SK-N-SH treated with all-trans-retinoic acid at 6 μM for 48 hours (cell line): ENCODE measurements at regions not wholly inside any gene's neighbourhood (a gene's known extent, or its start where the extent isn't known, plus 50 kb on each side); places are given as distances from the start of the nearest gene placed in this dataset.

Experiments
- ARNTL ChIP-seq: fragments of 450-650 bp; formaldehyde crosslinking; IDR thresholded peaks from 2 replicates; pipeline ENCODE4 v1.5.0; 2020; ENCODE audit warnings: low read depth, mild to moderate bottlenecking, moderate library complexity, borderline replicate concordance
- CSDC2 ChIP-seq: fragments of 250-450 bp; sonication (Bioruptor Pico); IDR thresholded peaks from 2 replicates; pipeline ENCODE4 v1.5.0; 2020; ENCODE audit warnings: mild to moderate bottlenecking, moderate library complexity
- CSRNP3 ChIP-seq: fragments of 250-450 bp; sonication (Bioruptor Pico); IDR thresholded peaks from 2 replicates; pipeline ENCODE4 v1.5.1; 2021; ENCODE audit warnings: mild to moderate bottlenecking, moderate library complexity
- ESRRG ChIP-seq: fragments of 250-450 bp; sonication (Bioruptor Pico); IDR thresholded peaks from 2 replicates; pipeline ENCODE4 v1.6.1; 2021; ENCODE audit warnings: mild to moderate bottlenecking
- GLIS3 ChIP-seq: fragments of 250-450 bp; sonication (Bioruptor Pico); IDR thresholded peaks from 2 replicates; pipeline ENCODE4 v1.5.0; 2020; ENCODE audit warnings: mild to moderate bottlenecking, moderate library complexity
- PATZ1 ChIP-seq: fragments of 250-450 bp; sonication (Bioruptor Pico); IDR thresholded peaks from 2 replicates; pipeline ENCODE4 v1.8.0; 2020; ENCODE audit warnings: mild to moderate bottlenecking, moderate library complexity, borderline replicate concordance
- POU6F1 ChIP-seq: fragments of 250-450 bp; sonication (Bioruptor Pico); IDR thresholded peaks from 2 replicates; pipeline ENCODE4 v1.8.0; 2021; ENCODE audit warnings: low read depth, mild to moderate bottlenecking, moderate library complexity, borderline replicate concordance
- RARB ChIP-seq: fragments of 250-450 bp; sonication (Bioruptor Pico); IDR thresholded peaks from 2 replicates; pipeline ENCODE4 v1.8.0; 2021; ENCODE audit warnings: mild to moderate bottlenecking, moderate library complexity
- TCF4 ChIP-seq: fragments of 250-450 bp; sonication (Bioruptor Pico); IDR thresholded peaks from 2 replicates; pipeline ENCODE4 v1.8.0; 2021; ENCODE audit warnings: mild to moderate bottlenecking, moderate library complexity, borderline replicate concordance
- ZC3H10 ChIP-seq: fragments of 250-450 bp; sonication (Bioruptor Pico); IDR thresholded peaks from 2 replicates; pipeline ENCODE4 v1.5.1; 2021; ENCODE audit warnings: mild to moderate bottlenecking, moderate library complexity
- ZFP3 ChIP-seq: fragments of 250-450 bp; sonication (Bioruptor Pico); IDR thresholded peaks from 2 replicates; pipeline ENCODE4 v1.5.0; 2020; ENCODE audit warnings: mild to moderate bottlenecking, moderate library complexity
- ZNF70 ChIP-seq: fragments of 450-650 bp; formaldehyde crosslinking; IDR thresholded peaks from 2 replicates; pipeline ENCODE4 v1.5.0; 2020; ENCODE audit warnings: mild to moderate bottlenecking, moderate library complexity

- TF ChIP-seq TCF4 (no peak), ZFP3 (CRISPR knock-in tag) (no peak), GLIS3 (CRISPR knock-in tag) (no peak), POU6F1 (CRISPR knock-in tag) (no peak), PATZ1 (CRISPR knock-in tag) (no peak), ZC3H10 (CRISPR knock-in tag) (no peak), ZNF70 (no peak), ESRRG (CRISPR knock-in tag) (no peak), CSRNP3 (CRISPR knock-in tag) (no peak), ARNTL (CRISPR knock-in tag) (no peak), RARB (CRISPR knock-in tag) (no peak), CSDC2 (no peak)
Measured at GRCh38 chr17:43316522-43317142, 82.2 kb upstream of the ARL4D start.
